ENCODE measurements at regions not wholly inside any gene's neighbourhood (a gene's known extent, or its start where the extent isn't known, plus 50 kb on each side); places are given as distances from the start of the nearest gene placed in this dataset.

DNA sequence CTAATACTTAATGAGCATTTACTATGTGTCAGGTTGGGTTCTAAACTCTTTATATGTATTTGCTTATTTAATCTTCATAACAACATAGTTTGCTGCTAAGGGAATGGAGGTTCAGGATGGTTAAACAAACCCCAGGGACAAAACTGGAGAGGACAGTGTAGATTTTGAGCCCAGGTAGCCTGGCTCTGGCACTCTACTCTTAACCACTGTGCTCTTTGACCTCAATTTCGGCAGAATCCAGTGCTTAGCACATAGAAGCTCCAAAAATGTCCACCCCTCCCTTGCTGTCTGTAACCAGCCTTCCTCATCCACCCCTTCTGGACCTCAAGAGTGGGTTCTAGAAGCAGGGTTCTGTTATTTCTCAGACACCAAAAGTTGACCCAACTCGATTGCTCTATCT is 88.0 kb upstream of the SYT13 start:
- H3K4me1 ChIP-seq (ENCODE audit: control insufficient read depth, extremely low read depth, insufficient read depth, low read length) = no peaks in the 10 kb centered on the region
- H3K79me2 ChIP-seq (ENCODE audit: control insufficient read depth, insufficient read depth, low read length) = no peaks in the 10 kb centered on the region
- H3K27ac ChIP-seq (ENCODE audit: insufficient read depth, low read depth, low read length) = no peak overlapping the region
- no peaks in the 10 kb centered on the region for H3K36me3 ChIP-seq (ENCODE audit: control insufficient read depth in 2 of 2, extremely low read depth in 1 of 2, insufficient read depth in 2 of 2, low read length in 2 of 2)
- TF ChIP-seq, protein P1, sequence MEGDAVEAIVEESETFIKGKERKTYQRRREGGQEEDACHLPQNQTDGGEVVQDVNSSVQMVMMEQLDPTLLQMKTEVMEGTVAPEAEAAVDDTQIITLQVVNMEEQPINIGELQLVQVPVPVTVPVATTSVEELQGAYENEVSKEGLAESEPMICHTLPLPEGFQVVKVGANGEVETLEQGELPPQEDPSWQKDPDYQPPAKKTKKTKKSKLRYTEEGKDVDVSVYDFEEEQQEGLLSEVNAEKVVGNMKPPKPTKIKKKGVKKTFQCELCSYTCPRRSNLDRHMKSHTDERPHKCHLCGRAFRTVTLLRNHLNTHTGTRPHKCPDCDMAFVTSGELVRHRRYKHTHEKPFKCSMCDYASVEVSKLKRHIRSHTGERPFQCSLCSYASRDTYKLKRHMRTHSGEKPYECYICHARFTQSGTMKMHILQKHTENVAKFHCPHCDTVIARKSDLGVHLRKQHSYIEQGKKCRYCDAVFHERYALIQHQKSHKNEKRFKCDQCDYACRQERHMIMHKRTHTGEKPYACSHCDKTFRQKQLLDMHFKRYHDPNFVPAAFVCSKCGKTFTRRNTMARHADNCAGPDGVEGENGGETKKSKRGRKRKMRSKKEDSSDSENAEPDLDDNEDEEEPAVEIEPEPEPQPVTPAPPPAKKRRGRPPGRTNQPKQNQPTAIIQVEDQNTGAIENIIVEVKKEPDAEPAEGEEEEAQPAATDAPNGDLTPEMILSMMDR (IDR thresholded peaks at IDR 0.05; ENCODE audit: extremely low read depth in 1 of 2, insufficient read depth in 1 of 2, low read depth in 1 of 2, low read length in 2 of 2) = no peak
- no peak for TF ChIP-seq GATA2 (IDR thresholded peaks at IDR 0.05; ENCODE audit: insufficient read depth, insufficient read length, low read depth, low read length)
- no peak for TF ChIP-seq JUN (IDR thresholded peaks at IDR 0.05; ENCODE audit: borderline replicate concordance, insufficient read depth, insufficient read length, low read depth)
- no peak for TF ChIP-seq FOS (IDR thresholded peaks at IDR 0.05; ENCODE audit: borderline replicate concordance, insufficient read depth, low read length)
- no peak for TF ChIP-seq POLR2A (IDR thresholded peaks at IDR 0.05; ENCODE audit: low read depth, low read length)
- TF ChIP-seq, protein P2, sequence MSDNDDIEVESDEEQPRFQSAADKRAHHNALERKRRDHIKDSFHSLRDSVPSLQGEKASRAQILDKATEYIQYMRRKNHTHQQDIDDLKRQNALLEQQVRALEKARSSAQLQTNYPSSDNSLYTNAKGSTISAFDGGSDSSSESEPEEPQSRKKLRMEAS (IDR thresholded peaks at IDR 0.05; ENCODE audit: insufficient read depth, insufficient read length) = no peak
- TF ChIP-seq EZH2 (IDR thresholded peaks at IDR 0.05; ENCODE audit: borderline replicate concordance, low read depth, low read length, severe bottlenecking) = no peak
- no peak for TF ChIP-seq MYC (IDR thresholded peaks at IDR 0.05; ENCODE audit: low read depth, low read length)
- TF ChIP-seq POLR2AphosphoS5 (IDR thresholded peaks at IDR 0.05; ENCODE audit: insufficient read depth, low read depth, low read length) = no peak
- intact Hi-C loops (cut with micrococcal nuclease) (no loop called here), dilution Hi-C loops (cut with MboI; ENCODE audit: extremely low pct_ligation_motif_present, low sequenced_read_pairs) (no loop called here)
- no peaks in the 10 kb centered on the region for H3K9me1 ChIP-seq (replicated peaks; ENCODE audit: control insufficient read depth, extremely low read depth, insufficient read depth, low read length)
- CTCF ChIA-PET = interaction anchor here (6.4 to 9.2 kb wide), 2 partner anchors 283 to 398 kb away, joined by 118 to 349 read pairs; no protein-coding TSS in a partner anchor
- H4K20me1 ChIP-seq (replicated peaks; ENCODE audit: control insufficient read depth, extremely low read depth, insufficient read depth, low read length) = no peaks in the 10 kb centered on the region
- no peak overlapping the region for H3K4me2 ChIP-seq (ENCODE audit: insufficient read depth, low read length)
- no peak overlapping the region for H3K4me3 ChIP-seq (replicated peaks in 1 of 3; ENCODE audit: insufficient read depth in 1 of 3, low read depth in 1 of 3, low read length in 3 of 3)
- no peak overlapping the region for H2AFZ ChIP-seq (ENCODE audit: low read depth, low read length)
- FAIRE-seq = no peak
- DNase-seq (ENCODE audit: low read depth, low spot score) = no peak
- peaks cover 6 to 7% of the 10 kb centered on the region in 2 experiments for H3K27me3 ChIP-seq (ENCODE audit: control insufficient read depth in 2 of 2, insufficient read depth in 2 of 2, low read length in 2 of 2)
- BruUV-seq (replicated peaks) = no TSS peak
- POLR2A ChIA-PET = no interaction called here
- H3K9me3 ChIP-seq (replicated peaks; ENCODE audit: control insufficient read depth, insufficient read depth, low read length) = no peaks in the 10 kb centered on the region
- H3K9ac ChIP-seq (replicated peaks; ENCODE audit: extremely low read depth, insufficient read depth, low read length) = no peak overlapping the region

Data from endothelial cell of umbilical vein (primary cell).